ENCODE measurements at regions not wholly inside any gene's neighbourhood (a gene's known extent, or its start where the extent isn't known, plus 50 kb on each side); places are given as distances from the start of the nearest gene placed in this dataset.

GRCh38 chr4:170803492-170803891 lies 713.7 kb upstream of the AADAT start:
- H3K79me2 ChIP-seq (ENCODE audit: control insufficient read depth, insufficient read depth, low read length), result no peaks in the 10 kb centered on the region
- dilution Hi-C loops (cut with MboI; ENCODE audit: extremely low pct_ligation_motif_present, low sequenced_read_pairs), result no loop called here
- H3K4me3 ChIP-seq (replicated peaks in 1 of 3; ENCODE audit: insufficient read depth in 1 of 3, low read depth in 1 of 3, low read length in 3 of 3), result no peak overlapping the region
- CTCF ChIA-PET, result no interaction called here
- H2AFZ ChIP-seq (ENCODE audit: low read depth, low read length), result no peak overlapping the region
- BruUV-seq (replicated peaks), result no TSS peak
- H4K20me1 ChIP-seq (replicated peaks; ENCODE audit: control insufficient read depth, extremely low read depth, insufficient read depth, low read length), result no peaks in the 10 kb centered on the region
- no peak overlapping the region for H3K27ac ChIP-seq (ENCODE audit: insufficient read depth, low read depth, low read length)
- no peaks in the 10 kb centered on the region for H3K9me1 ChIP-seq (replicated peaks; ENCODE audit: control insufficient read depth, extremely low read depth, insufficient read depth, low read length)
- no peaks in the 10 kb centered on the region for H3K27me3 ChIP-seq (ENCODE audit: control insufficient read depth in 2 of 2, insufficient read depth in 2 of 2, low read length in 2 of 2)
- DNase-seq (ENCODE audit: low read depth, low spot score) (no peak), FAIRE-seq (no peak)
- no peak for TF ChIP-seq MYC (IDR thresholded peaks at IDR 0.05; ENCODE audit: low read depth, low read length)
- POLR2A ChIA-PET, result no interaction called here
- H3K4me2 ChIP-seq (ENCODE audit: insufficient read depth, low read length), result no peak overlapping the region
- H3K36me3 ChIP-seq (ENCODE audit: control insufficient read depth in 2 of 2, extremely low read depth in 1 of 2, insufficient read depth in 2 of 2, low read length in 2 of 2), result no peaks in the 10 kb centered on the region
- no peaks in the 10 kb centered on the region for H3K4me1 ChIP-seq (ENCODE audit: control insufficient read depth, extremely low read depth, insufficient read depth, low read length)
- no peak overlapping the region for H3K9ac ChIP-seq (replicated peaks; ENCODE audit: extremely low read depth, insufficient read depth, low read length)
- H3K9me3 ChIP-seq (replicated peaks; ENCODE audit: control insufficient read depth, insufficient read depth, low read length), result no peaks in the 10 kb centered on the region
- intact Hi-C loops (cut with micrococcal nuclease), result no loop called here

DNA sequence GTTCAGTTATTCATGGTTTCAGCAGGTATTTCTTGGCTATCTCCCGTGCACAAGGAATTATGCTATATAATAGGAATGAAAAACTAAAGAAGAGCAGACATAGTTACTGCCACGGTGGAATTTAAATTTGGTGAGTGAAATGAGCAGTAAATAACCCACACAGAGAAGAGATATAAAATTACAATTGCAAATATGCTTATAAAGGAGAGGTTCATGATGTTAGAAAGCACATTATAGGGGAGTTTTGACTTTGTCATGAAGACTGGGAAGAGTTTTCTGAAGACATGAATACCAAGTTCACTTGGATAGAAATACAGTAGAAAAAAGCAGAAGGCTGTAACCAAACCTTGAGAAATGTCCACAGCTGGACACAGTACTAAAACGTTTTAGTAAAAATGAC lies 712.0 kb upstream of the AADAT start:
- Histone ChIP-seq H2AFZ (ENCODE audit: low read depth, low read length) (no peak overlapping the region), H3K9me3 (replicated peaks; ENCODE audit: control insufficient read depth, insufficient read depth, low read length) (peaks cover 2% of the 10 kb centered on the region), H3K27me3 (ENCODE audit: control insufficient read depth in 2 of 2, insufficient read depth in 2 of 2, low read length in 2 of 2) (no peaks in the 10 kb centered on the region), H3K27ac (ENCODE audit: insufficient read depth, low read depth, low read length) (no peak overlapping the region), H3K4me3 (replicated peaks in 1 of 3; ENCODE audit: insufficient read depth in 1 of 3, low read depth in 1 of 3, low read length in 3 of 3) (no peak overlapping the region), H3K9ac (replicated peaks; ENCODE audit: extremely low read depth, insufficient read depth, low read length) (no peak overlapping the region), H3K9me1 (replicated peaks; ENCODE audit: control insufficient read depth, extremely low read depth, insufficient read depth, low read length) (no peaks in the 10 kb centered on the region), H4K20me1 (replicated peaks; ENCODE audit: control insufficient read depth, extremely low read depth, insufficient read depth, low read length) (no peaks in the 10 kb centered on the region), H3K4me2 (ENCODE audit: insufficient read depth, low read length) (no peak overlapping the region), H3K4me1 (ENCODE audit: control insufficient read depth, extremely low read depth, insufficient read depth, low read length) (no peaks in the 10 kb centered on the region), H3K79me2 (ENCODE audit: control insufficient read depth, insufficient read depth, low read length) (no peaks in the 10 kb centered on the region), H3K36me3 (ENCODE audit: control insufficient read depth in 2 of 2, extremely low read depth in 1 of 2, insufficient read depth in 2 of 2, low read length in 2 of 2) (no peaks in the 10 kb centered on the region)
- TF ChIP-seq CTCF (IDR thresholded peaks at IDR 0.05; ENCODE audit: extremely low read depth in 1 of 2, insufficient read depth in 1 of 2, low read depth in 1 of 2, low read length in 2 of 2), result no peak
- no peak for TF ChIP-seq GATA2 (IDR thresholded peaks at IDR 0.05; ENCODE audit: insufficient read depth, insufficient read length, low read depth, low read length)
- no peak for TF ChIP-seq MYC (IDR thresholded peaks at IDR 0.05; ENCODE audit: low read depth, low read length)
- TF ChIP-seq EZH2 (IDR thresholded peaks at IDR 0.05; ENCODE audit: borderline replicate concordance, low read depth, low read length, severe bottlenecking), result no peak
- TF ChIP-seq POLR2AphosphoS5 (IDR thresholded peaks at IDR 0.05; ENCODE audit: insufficient read depth, low read depth, low read length), result no peak
- no peak for TF ChIP-seq FOS (IDR thresholded peaks at IDR 0.05; ENCODE audit: borderline replicate concordance, insufficient read depth, low read length)
- TF ChIP-seq JUN (IDR thresholded peaks at IDR 0.05; ENCODE audit: borderline replicate concordance, insufficient read depth, insufficient read length, low read depth), result no peak
- TF ChIP-seq, protein P1, sequence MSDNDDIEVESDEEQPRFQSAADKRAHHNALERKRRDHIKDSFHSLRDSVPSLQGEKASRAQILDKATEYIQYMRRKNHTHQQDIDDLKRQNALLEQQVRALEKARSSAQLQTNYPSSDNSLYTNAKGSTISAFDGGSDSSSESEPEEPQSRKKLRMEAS (IDR thresholded peaks at IDR 0.05; ENCODE audit: insufficient read depth, insufficient read length), result no peak
- TF ChIP-seq POLR2A (IDR thresholded peaks at IDR 0.05; ENCODE audit: low read depth, low read length), result no peak
- DNase-seq (ENCODE audit: low read depth, low spot score) (no peak), FAIRE-seq (no peak)
- dilution Hi-C loops (cut with MboI; ENCODE audit: extremely low pct_ligation_motif_present, low sequenced_read_pairs), result no loop called here
- BruUV-seq (replicated peaks), result no TSS peak
- ChIA-PET POLR2A (no interaction called here), CTCF (no interaction called here)
- intact Hi-C loops (cut with micrococcal nuclease), result no loop called here
